ENCODE measurements at regions not wholly inside any gene's neighbourhood (a gene's known extent, or its start where the extent isn't known, plus 50 kb on each side); places are given as distances from the start of the nearest gene placed in this dataset.
A peak's percentile ranks its signal among the peaks of the same experiment; 100 is the strongest.
"Not testable (repeated sequence)": the region's sequence is repeated elsewhere in the genome, so short reads cannot be mapped to it uniquely, and the experiment has no call there.

- DNase-seq, result no peak
Measured at GRCh38 chr7:142698429-142698828, 50.8 kb upstream of the PRSS1 start.

GRCh38 chr7:142697270-142697669 lies 52.0 kb upstream of the PRSS1 start:
- DNase-seq, result no peak

GRCh38 chr7:142696456-142697179 lies 52.7 kb upstream of the PRSS1 start:
- no peak for DNase-seq

GRCh38 chr7:142693911-142694310 lies 55.4 kb upstream of the PRSS1 start:
- DNase-seq, result no peak

- DNase-seq, result no peak
Measured at GRCh38 chr7:142690554-142691182, 58.6 kb upstream of the PRSS1 start.

- DNase-seq, result no peak
Measured at GRCh38 chr7:142689439-142690120, 59.7 kb upstream of the PRSS1 start.

- no peak for DNase-seq
Measured at GRCh38 chr7:142685877-142686508, 63.3 kb upstream of the PRSS1 start.

- DNase-seq, result no peak
Measured at GRCh38 chr7:142681314-142682092, 67.8 kb upstream of the PRSS1 start.

GRCh38 chr7:142671506-142671905 lies 77.8 kb upstream of the PRSS1 start:
- no peak for DNase-seq

- no peak for DNase-seq
Measured at GRCh38 chr7:142670511-142670910, 78.8 kb upstream of the PRSS1 start.

- no peak for DNase-seq
Measured at GRCh38 chr7:142669074-142669654, 80.1 kb upstream of the PRSS1 start.

GRCh38 chr7:142668495-142668894 lies 80.8 kb upstream of the PRSS1 start:
- DNase-seq, result peak in 1 of 56 donors; percentile 1

GRCh38 chr7:142657376-142657775 lies 91.9 kb upstream of the PRSS1 start:
- DNase-seq, result peak in 4 of 56 donors; percentile 1 to 34 (median 19)

GRCh38 chr7:142654398-142654797 lies 94.9 kb upstream of the PRSS1 start:
- DNase-seq, result no peak

- DNase-seq, result no peak
Measured at GRCh38 chr7:142647749-142648148, 101.5 kb upstream of the PRSS1 start.

- DNase-seq, result no peak
Measured at GRCh38 chr7:142646386-142647140, 102.7 kb upstream of the PRSS1 start.

- DNase-seq, result no peak
Measured at GRCh38 chr7:142645777-142646176, 103.5 kb upstream of the PRSS1 start.

- DNase-seq, result no peak
Measured at GRCh38 chr7:142642316-142642715, 107.0 kb upstream of the PRSS1 start.

GRCh38 chr7:142641252-142641651 lies 108.0 kb upstream of the PRSS1 start:
- DNase-seq, result not testable (repeated sequence)

- DNase-seq, result no peak
Measured at GRCh38 chr7:142638581-142638980, 110.7 kb upstream of the PRSS1 start.
